T-helper 1 cell treated with Interleukin-12 subunit alpha and Interleukin-12 subunit beta and Interleukin-4 antibody, amounts not matched to agents 30 ng/mL and 1 ng/mL, for 36 hours (primary cell): ENCODE measurements at regions not wholly inside any gene's neighbourhood (a gene's known extent, or its start where the extent isn't known, plus 50 kb on each side); places are given as distances from the start of the nearest gene placed in this dataset.
"Not testable (repeated sequence)": the region's sequence is repeated elsewhere in the genome, so short reads cannot be mapped to it uniquely, and the experiment has no call there.

Source experiments
- intact Hi-C: fragments of 100-400 bp; cut with micrococcal nuclease; formaldehyde crosslinking; loops from one replicate; pipeline ENCODE4 v1.15.1; 2024

DNA sequence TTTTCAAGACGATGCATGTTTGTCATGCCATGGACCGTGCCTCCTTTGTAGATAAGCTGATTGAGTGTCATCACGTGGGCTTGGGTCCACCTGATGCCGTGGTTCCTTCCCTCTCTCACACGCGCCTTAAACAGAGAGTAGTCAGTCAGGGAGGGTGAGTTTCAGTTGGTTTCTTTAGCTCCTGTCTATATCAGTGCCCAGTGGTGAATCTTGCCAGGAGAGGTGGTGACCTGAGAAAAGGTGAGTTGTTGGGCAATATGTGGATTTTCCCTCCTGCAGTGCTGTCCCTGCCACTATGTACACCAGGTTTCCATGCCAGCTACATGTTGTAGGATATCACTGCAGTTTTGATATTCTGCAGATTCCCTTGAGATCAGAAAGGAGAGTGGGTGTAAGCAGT lies 129.7 kb downstream of the LAT start:
- intact Hi-C loops, result no loop called here

DNA sequence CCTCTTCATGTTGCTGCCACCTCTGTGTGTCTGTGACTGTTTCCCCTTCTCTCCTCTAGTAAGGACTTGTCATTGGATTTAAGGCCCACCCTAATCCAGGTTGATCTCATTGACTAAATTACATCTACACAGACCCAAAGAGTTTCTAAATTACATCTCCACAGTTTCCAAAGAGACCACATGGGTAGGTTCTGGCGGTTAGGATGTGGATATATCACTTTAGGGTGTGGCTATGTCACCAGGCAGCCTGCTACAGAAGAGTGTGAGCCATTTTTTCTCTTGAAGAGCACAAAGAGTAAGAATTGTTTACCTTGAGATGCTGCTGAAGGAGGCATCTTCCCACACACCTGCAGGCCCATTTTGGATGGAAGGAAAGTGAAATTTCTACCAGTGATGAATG lies 128.6 kb downstream of the LAT start:
- intact Hi-C loops, result not testable (repeated sequence)

DNA sequence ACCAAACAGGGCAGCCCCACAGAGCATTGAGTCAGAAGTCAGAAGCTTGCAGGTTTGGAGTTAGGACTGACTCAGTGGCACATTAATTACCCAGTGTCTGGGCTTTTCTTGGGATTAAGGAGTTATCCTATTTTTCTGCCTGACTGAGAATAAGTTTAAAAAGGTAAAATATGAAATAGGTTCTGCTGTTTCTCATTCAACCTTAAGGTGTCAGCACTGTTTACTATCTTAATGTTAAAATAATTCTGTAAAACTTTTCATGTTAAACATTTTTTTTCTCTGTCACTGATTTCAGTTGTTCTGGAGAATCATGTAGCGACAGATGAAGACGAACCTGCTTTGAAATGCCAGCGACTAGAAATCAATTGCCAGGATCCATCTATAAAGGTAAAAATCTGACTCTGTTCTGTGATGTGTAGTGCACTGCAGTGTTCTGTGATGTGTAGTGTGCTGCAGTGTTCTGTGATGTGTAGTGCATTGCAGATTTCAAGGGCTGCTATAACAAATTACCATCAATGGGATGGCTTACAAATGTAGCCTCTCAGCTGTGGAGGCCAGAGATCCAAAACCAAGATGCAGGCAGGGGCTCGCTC lies 128.0 kb downstream of the LAT start:
- intact Hi-C loops, result no loop called here

DNA sequence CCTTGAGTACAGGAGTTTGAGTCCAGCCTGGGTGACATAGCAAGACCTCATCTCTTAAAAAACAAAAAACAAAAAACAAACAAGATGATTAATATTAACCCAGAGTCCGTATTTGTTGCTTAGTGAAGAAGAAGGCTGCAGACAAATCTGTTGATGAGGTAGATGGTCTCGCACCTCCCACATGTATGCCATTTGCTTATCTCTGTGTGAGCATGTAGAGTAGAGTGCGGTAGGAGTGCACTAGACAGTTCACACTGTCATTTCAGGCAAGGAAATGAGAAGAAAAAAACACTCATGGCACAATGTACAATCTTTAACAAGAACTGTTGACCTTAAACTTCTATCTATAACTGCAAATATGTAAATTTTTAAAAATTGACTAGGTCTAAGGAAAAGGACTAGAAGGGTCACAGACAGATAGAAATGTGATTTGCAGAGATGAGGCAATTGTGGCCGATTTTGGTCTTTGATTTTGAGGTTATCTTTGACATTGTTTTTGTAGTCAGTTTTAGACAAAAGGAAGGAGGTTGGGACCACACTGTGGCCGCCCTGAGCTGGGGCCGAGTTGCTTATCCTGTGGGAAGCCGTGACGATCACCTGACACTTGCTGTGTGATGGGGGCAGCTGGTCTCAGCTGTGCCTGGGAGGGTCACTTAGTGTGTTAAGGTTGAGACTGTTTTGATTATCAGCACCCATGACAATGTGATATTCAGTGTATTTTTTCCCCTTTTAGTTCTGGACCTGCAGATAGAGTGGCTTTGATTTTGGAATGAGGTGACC lies 127.2 kb downstream of the LAT start:
- intact Hi-C loops, result not testable (repeated sequence)

DNA sequence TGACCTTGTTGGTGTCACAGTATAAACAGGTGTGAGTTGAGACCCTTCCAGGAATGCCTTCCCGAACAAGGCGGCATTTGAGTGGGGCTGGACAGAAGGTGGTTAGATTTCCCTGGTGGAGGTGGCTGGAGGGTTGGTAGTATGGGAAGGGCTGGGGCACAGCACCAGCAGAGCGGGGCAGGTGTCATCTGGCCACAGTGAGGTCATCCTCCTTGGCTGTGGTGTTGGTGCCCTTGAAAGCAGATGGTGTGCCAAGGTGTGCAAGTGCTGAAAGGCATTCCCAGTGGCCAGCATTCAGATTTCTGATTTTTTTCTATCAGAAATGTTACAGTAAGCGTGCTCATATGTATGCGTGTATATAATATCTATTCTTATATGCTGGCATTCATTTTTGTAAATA lies 126.6 kb downstream of the LAT start:
- intact Hi-C loops, result no loop called here

DNA sequence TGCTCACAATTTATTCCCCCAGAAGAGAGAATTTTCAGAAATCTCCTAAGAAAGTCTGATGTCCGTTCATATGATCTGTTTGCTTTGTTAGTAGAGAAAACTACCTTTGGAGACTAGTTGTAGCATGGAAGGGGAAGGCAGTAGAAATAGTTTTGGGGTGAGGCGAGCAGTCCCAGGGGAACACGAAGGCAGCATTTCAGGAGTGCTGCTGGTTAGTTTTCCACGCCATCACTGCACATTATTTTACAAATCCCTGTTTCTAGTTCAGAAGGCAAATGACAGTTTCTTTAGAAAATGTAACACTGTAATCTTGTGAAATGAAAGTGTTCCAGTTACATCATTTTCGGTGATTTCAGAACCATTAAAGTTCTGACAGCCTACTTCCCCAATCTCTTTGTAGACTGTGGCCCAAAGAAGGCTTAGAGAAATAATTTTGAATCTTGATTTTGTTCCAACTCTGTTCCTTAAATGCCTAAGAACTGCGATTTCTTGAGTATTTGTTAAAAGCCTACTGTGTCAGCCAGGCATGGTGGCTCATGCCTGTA lies 123.8 kb downstream of the LAT start:
- intact Hi-C loops, result not testable (repeated sequence)

DNA sequence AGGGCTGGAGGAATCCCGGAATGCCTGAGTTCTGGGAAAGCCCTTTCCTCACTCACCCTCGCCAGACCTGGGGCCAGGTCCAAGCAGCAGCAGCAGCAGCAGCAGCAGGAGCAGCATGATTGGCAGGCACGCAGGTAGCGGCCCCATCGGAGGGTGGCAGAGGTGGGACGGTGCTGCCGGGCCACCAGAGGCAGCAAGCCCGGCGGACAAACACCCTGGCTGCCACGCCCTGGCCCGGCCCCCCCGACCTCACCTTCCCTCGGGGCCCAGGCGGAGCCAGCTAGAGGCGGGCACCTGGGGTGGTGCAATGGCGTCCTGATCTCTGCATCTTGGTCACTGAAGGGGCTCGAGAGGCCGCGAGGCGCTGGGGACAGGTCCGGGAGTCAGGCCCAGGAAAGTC lies 122.4 kb downstream of the LAT start:
- intact Hi-C loops, result no loop called here

DNA sequence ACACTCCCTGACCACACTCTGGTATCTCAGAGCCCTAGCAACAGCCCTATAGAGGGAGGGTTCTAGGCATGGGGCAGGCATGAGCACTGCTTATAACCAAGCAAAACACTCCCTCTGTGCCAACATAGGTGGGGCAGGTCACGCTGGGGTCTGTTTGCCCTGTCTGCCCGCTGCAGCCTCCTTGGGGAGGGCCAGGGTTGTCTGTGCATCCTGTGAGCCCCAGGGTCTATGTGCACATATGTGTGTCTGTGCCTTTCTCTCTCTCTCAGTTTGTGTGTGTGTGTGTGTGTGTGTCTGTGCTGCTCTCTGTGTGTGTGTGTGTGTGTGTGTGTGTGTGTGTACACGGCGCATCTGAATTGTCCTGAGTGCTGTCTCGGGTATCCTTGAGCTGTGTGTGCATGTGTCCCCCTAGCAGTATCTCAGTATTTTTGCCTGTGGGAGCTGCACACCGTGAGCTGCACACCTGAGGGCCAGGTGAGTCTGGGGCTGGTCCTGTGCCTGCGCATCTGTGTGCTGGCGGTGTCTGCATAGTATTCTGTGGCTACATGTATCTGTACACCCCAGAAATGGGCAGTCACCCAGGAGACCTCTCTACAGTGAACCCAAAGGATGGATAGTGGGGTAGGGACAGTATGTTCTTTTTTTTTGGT lies 121.5 kb downstream of the LAT start:
- intact Hi-C loops, result not testable (repeated sequence)

DNA sequence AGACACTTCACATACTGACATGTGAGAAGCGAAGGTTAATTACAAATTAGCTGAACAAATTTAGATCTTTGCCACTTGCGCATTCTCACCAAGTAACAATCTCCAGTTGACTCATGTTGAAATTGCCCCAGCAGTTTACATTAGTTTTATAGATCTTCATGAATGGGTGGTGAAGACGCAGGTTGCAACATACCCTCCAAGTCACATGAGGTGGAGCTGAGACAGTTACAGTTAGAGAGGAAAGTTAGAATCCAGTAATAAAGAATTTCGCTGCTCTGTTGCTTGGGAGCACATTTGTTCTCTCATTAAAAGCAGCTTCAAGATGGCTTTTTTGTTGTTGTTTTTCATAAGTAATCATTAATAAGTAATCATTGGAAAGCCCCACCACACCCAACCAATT lies 119.7 kb downstream of the LAT start:
- intact Hi-C loops, result not testable (repeated sequence)

DNA sequence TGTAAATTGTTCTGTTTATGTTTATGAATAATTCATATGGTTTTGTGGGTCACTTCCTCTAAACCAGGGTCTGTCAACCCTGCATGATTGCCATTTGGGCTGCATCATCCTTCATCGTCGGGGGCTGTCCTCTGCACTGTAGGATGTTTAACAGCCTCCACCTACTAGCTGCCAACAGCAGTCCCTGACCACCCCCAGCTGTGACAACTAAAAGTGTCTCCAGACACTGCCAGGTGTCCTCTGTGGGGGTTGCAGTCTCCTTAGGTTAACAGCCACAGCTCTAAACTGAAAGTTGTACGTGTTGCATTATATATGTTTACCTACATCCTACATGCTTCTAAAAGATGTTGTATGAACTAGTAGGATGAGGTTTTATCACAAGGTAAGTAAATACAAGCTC lies 113.1 kb downstream of the LAT start:
- intact Hi-C loops, result not testable (repeated sequence)

DNA sequence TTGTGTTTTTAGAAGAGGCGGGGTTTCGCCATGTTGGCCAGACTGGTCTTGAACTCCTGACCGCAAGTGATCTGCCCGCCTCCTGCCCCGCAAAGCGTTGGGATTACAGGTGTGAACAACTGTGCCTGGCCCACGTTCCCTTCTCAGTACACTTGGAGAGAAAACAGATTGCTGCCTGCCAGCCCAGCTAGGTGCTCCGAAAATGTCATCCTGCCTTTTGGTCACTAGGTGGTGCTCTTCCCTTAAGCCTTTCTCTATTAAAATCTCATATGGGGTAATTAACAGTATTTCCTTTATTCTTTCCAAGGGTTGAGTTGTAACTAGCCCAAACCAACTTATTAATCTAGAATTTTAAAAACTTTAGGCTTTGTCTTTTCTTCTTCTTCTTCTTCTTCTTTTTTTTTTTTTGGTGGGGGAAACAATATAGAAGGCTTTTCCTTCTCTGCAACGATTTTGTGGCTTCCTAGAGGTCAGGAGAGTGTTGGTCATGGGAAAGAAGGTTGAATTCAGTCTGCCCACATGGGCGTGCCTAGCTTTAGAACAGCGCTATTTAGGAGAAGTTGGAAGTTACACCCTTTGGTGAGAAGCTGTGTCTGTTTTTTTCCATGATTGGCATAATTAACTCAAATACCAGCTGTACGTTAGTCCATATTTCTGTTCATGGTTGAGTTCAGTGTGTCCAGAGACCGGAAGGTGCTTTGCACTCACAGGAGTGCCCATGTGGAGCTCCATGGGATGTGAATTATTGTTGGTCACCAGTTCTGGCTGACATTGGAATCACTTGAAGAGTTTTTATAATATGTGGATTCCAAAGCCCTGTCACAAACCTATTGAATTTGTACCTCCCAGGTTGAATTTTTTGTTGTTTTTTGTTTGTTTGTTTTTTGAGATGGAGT lies 110.1 kb downstream of the LAT start:
- intact Hi-C loops, result not testable (repeated sequence)

DNA sequence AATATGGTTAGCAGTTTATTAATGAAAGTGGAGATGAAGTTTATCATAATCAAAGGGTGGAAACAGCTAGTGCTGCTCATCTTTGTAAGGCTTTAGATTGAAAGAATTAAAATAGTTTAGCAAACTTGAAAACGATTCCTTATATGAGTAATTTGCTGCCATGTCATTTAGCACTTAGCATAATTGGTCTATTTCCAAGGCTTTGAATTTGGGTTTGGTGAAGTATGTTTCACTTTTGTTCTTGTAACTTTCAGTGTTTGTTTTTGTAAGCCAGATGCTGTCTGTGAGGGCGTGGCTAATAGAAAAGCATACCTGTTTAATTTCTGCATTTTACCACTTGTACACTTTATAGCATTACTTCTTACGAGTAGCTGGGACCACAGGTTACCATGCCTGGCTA lies 109.5 kb downstream of the LAT start:
- intact Hi-C loops, result not testable (repeated sequence)

DNA sequence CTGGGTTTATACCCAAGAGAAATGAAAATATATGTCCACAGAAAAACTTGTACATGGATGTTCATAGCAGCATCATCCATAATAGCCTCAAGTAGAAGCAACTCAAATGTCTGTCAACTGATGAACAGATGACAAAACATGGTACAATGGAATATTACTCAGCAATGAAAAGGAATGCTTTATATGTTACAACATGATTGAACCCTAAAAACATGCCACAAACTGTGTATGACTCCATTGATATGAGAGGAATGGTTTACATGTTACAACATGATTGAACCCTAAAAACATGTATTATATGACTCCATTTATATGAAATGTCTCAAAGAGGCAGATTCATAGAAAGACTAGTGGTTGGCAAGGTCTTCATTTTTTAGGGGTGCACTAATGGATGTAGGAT lies 104.8 kb downstream of the LAT start:
- intact Hi-C loops, result not testable (repeated sequence)

DNA sequence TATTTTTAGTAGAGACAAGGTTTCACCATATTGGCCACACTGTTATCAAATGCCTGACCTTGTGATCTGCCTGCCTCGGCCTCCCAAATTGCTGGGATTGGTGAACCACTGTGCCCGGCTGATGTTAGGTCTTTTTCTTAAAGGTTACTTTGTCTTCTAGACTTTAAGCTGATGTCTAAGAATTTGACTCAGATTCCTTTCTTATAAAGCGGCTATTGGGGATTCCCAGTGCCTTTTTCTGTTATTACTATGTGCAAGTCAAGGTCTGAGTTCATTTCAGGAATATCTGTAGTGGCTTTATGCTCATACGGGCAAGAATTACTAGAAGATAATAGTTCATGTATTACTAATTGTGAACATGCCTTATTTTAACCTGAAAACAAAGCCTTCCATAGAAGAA lies 102.8 kb downstream of the LAT start:
- intact Hi-C loops, result not testable (repeated sequence)

DNA sequence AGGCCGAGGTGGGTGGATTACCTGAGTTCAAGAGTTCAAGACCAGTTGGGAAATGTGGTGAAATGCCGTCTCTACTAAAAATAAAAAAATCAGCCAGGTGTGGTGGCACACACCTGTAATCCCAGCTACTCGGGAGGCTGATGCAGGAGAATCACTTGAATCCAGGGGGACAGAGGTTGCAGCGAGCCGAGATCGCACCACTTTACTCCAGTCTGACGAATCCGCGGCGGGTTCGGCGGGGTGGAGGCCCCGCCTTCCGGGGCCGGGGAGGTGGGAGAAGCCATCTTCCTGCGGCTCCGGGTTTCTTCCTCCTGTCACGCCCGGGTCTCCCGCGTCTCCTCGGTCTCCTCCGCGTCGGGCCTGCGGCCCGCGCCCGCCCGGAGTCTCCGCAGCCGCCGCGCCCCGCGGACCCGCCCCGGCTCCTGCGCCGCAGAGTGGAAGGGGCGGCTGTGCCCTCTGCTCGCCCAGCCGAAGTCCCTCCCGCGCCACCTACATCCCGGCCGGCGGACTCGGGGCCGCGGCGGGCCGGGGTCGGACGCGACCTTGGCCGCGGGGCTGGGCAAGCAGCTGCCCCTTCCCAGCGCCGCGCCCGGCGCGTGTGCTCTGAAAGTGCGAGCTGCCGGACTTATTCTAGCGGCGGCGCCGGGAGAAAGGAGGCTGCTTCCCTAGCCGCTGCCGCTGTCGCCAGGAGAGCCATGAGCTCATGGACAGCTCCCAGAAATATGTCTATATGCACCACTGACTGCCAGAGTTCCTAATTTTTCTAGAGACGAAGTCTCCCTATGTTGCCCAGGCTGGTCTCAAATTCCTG lies 97.2 kb downstream of the LAT start:
- intact Hi-C loops, result not testable (repeated sequence)

DNA sequence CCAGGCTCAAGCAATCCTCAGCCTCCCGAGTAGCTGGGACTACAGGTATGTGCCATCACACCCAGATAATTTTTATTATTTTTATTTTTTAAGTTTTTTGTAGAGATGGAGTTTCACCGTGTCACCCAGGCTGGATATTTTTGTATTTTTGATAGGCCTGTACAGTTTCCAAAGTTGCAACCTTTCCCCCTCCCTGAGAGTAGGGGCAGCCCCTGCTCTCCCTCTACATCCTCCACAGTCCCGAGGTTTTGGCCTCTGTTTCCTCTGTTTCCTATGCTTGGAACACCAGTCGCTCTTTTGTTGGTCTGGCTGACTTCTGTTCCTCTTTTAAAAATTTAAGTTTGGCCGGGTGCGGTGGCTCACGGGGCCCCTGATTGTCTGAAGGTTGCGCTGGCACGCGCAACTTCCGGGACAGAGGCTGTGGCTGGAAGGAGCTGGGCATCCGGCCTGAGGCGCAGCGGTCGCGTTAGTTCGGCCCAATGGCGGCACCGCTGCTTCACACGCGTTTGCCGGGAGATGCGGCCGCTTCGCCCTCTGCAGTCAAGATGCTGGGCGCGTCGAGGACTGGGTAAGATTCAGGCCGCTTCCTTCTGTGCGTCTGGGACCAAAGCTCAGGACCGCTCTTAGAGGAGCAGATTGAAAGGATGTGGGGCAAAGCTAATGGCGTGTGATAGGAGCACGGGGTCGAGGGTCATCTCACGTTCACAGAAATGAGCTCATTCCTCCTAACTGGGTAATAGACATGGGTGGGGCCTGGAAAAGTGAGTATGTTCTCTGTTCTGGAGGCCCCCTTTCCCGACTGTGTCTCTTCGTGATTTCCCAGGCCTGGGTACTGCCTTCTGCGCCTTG lies 89.9 kb downstream of the LAT start:
- intact Hi-C loops, result loop anchor here (10.0 kb wide), 1 partner anchor 90 kb away; the partner anchor contains the start of gene LAT

DNA sequence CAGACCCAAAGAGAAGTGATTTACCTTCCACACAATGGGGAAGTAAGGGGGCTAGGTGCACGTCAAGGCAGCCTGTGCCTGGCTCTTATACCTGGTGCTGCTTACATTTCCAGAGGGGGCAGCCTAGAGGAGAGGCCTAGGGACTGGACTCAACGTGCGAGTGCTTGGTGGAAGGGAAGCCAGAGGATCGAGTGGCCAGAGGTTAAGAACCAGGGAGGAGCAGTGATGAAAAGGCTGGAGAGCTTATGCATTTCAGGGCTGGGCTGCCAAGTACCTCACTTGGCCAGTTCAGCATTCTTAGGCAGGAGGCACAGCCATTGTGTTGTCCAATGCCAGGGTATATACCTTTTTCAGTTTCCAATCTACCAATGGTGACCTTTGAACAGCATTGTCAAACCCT lies 77.4 kb downstream of the LAT start:
- intact Hi-C loops, result not testable (repeated sequence)

DNA sequence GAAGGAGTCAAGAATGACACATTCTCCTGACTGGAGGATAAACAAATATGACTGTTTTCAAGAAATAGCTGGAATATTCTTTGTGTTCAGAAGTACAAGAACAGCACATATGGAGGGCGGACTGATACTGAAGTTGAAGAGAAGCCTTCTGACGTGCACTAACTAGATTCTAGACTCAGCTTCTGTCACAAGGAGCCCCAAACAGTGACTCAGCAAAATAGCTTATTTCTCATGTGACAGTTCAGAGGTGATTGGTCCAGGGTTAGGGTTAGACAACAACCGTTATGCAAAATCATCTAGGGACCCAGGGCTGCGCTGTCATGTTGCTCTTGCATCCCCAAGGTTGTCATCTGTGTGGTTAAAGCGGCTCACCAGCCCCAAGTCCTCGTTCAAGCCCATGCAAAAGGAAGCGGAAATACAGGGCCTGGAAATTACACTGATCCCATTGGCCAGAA lies 76.6 kb downstream of the LAT start:
- intact Hi-C loops, result not testable (repeated sequence)

DNA sequence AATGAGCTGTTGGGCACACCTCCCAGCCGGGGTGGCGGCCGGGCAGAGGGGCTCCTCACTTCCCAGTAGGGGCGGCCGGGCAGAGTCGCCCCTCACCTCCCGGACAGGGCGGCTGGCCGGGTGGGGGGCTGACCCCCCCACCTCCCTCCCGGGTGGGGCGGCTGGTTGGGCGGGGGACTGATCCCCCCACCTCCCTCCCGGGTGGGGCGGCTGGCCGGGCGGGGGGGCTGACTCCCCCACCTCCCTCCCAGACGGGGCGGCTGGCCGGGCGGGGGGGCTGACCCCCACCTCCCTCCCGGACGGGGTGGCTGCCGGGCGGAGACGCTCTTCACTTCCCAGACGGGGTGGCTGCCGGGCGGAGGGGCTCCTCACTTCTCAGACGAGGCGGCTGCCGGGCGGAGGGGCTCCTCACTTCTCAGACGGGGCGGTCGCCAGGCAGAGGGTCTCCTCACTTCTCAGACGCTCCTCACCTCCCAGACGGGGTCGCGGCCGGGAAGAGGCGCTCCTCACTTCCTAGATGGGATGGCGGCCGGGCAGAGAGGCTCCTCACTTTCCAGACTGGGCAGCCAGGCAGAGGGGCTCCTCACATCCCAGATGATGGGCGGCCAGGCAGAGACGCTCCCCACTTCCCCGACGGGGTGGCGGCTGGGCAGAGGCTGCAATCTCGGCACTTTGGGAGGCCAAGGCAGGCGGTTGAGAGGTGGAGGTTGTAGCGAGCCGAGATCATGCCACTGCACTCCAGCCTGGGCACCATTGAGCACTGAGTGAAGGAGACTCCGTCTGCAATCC lies 75.4 kb downstream of the LAT start:
- intact Hi-C loops, result not testable (repeated sequence)
